ENCODE measurements at regions not wholly inside any gene's neighbourhood (a gene's known extent, or its start where the extent isn't known, plus 50 kb on each side); places are given as distances from the start of the nearest gene placed in this dataset.

- CTCF ChIA-PET, result no interaction called here
- Mint-ChIP-seq H3K27ac (no peak overlapping the region), H3K27me3 (no peaks in the 10 kb centered on the region), H3K4me3 (no peak overlapping the region), H3K9me3 (no peaks in the 10 kb centered on the region), H3K4me1 (no peaks in the 10 kb centered on the region), H3K36me3 (ENCODE audit: low read depth) (no peaks in the 10 kb centered on the region)
- POLR2A ChIA-PET, result no interaction called here
- no peak for DNase-seq
These were observed 844.5 kb downstream of the REEP3 start for GRCh38 chr10:64365663-64366062.

- Mint-ChIP-seq H3K27me3 (no peaks in the 10 kb centered on the region), H3K4me1 (no peaks in the 10 kb centered on the region), H3K27ac (no peak overlapping the region), H3K9me3 (no peaks in the 10 kb centered on the region), H3K36me3 (ENCODE audit: low read depth) (no peaks in the 10 kb centered on the region), H3K4me3 (no peak overlapping the region)
- DNase-seq, result no peak
- ChIA-PET CTCF (no interaction called here), POLR2A (no interaction called here)
These were observed 847.1 kb downstream of the REEP3 start for GRCh38 chr10:64368298-64368697.

DNA sequence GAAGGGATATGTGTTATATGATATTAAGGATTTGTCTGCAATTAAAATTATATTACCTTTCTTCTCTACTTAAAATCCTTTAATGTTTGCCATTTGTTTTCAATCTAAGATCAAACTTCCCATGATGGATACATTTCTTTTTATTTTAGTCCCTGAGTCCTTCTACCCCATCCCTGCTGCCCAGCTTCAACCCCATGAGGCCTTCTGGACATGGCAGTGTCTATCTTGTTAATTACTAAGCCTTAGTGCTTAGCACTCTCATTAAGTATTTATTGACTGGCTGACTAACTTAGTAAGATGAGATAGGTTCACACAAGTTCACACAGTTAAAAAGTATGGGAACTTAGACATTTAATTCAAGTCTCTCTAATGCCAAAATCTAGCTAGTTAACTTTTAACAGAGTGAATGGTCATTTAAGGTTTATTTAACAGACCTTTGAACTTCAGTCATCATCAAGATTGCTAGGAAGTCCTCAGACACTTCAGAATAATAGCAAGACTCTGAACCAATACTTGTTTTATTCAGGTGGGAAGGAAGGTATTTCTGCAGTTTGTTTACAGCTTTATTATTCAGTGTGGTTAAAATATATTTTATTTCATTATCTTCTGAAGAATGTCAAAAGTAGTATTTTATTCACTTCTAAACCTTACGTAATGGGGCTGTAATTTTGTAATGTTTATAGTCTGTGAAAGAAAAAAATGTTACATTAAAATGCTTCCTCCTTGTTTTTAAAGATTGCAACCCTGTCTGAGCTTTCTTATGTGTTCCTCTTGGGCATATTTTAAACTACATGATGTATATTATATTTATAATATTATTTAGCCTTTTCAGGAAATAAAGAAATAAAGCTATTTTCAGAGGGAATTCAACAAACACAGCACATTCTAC is 848.9 kb downstream of the REEP3 start:
- Mint-ChIP-seq H3K36me3 (ENCODE audit: low read depth) (no peaks in the 10 kb centered on the region), H3K9me3 (no peaks in the 10 kb centered on the region), H3K27me3 (no peaks in the 10 kb centered on the region), H3K27ac (no peak overlapping the region), H3K4me1 (no peaks in the 10 kb centered on the region), H3K4me3 (no peak overlapping the region)
- ChIA-PET POLR2A (no interaction called here), CTCF (no interaction called here)
- no peak for DNase-seq

DNA sequence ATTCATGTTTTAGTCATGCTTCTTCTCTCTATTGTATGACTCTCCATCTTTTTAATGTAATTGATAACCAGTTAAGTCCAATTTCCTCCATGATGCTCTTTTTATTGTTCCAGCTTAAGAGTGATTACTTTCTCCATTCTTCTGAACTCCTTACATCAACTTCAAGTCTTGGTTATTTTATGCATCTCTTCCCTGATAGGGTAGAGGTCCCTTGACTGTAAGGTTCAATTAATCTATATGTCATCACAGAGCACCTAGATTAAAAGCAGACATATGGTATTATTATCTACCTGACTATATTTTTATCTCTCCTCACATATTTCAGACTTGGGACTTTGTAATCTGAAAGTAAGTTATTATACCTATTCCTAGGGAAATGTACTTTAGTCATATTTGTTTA is 853.1 kb downstream of the REEP3 start:
- H3K36me3 Mint-ChIP-seq (ENCODE audit: low read depth), result no peaks in the 10 kb centered on the region
- CTCF ChIA-PET, result no interaction called here
- H3K27me3 Mint-ChIP-seq, result no peaks in the 10 kb centered on the region
- H3K27ac Mint-ChIP-seq, result no peak overlapping the region
- H3K4me1 Mint-ChIP-seq, result no peaks in the 10 kb centered on the region
- DNase-seq, result no peak
- no peak overlapping the region for H3K4me3 Mint-ChIP-seq
- POLR2A ChIA-PET, result no interaction called here
- no peaks in the 10 kb centered on the region for H3K9me3 Mint-ChIP-seq

GRCh38 chr10:64376167-64376566 is 855.0 kb downstream of the REEP3 start:
- Mint-ChIP-seq H3K36me3 (ENCODE audit: low read depth) (no peaks in the 10 kb centered on the region), H3K4me3 (no peak overlapping the region), H3K27me3 (no peaks in the 10 kb centered on the region), H3K4me1 (no peaks in the 10 kb centered on the region), H3K9me3 (no peaks in the 10 kb centered on the region), H3K27ac (no peak overlapping the region)
- no peak for DNase-seq
- POLR2A ChIA-PET, result no interaction called here
- CTCF ChIA-PET, result no interaction called here

- ChIA-PET CTCF (no interaction called here), POLR2A (no interaction called here)
- no peaks in the 10 kb centered on the region for H3K4me1 Mint-ChIP-seq
- no peaks in the 10 kb centered on the region for H3K27me3 Mint-ChIP-seq
- H3K27ac Mint-ChIP-seq, result no peak overlapping the region
- DNase-seq, result no peak
- no peak overlapping the region for H3K4me3 Mint-ChIP-seq
- H3K36me3 Mint-ChIP-seq (ENCODE audit: low read depth), result no peaks in the 10 kb centered on the region
- peaks cover 7% of the 10 kb centered on the region for H3K9me3 Mint-ChIP-seq
These were observed 858.7 kb downstream of the REEP3 start for GRCh38 chr10:64379898-64380297.

DNA sequence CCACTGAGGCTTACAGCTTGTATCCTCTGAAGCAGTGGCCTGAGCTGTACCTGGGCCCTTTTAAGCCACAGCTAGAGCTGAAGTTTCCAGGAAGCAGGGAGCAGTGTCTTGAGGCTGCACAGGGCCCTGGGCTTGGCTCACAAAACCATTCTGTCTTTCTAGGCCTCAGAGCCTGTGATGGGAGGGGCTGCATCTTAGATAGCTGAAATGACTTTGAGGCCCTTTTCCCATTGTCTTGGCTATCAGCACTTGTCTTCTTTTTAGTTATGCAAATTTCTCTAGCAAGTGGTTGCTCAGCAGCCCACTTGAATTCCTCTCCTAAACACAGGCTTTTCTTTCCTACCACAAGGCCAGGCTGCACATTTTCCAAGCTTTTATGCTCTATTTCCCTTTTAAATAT is 864.2 kb downstream of the REEP3 start:
- DNase-seq, result no peak
- POLR2A ChIA-PET, result no interaction called here
- Mint-ChIP-seq H3K27me3 (no peaks in the 10 kb centered on the region), H3K27ac (no peak overlapping the region), H3K9me3 (peaks cover 7% of the 10 kb centered on the region), H3K36me3 (ENCODE audit: low read depth) (no peaks in the 10 kb centered on the region), H3K4me3 (no peak overlapping the region), H3K4me1 (no peaks in the 10 kb centered on the region)
- CTCF ChIA-PET, result no interaction called here

- no peak overlapping the region for H3K27ac Mint-ChIP-seq
- no peak overlapping the region for H3K4me3 Mint-ChIP-seq
- H3K27me3 Mint-ChIP-seq, result no peaks in the 10 kb centered on the region
- no peak for DNase-seq
- H3K4me1 Mint-ChIP-seq, result no peaks in the 10 kb centered on the region
- H3K36me3 Mint-ChIP-seq (ENCODE audit: low read depth), result no peaks in the 10 kb centered on the region
- CTCF ChIA-PET, result no interaction called here
- POLR2A ChIA-PET, result no interaction called here
- H3K9me3 Mint-ChIP-seq, result no peaks in the 10 kb centered on the region
These were observed 873.5 kb downstream of the REEP3 start for GRCh38 chr10:64394744-64395143.

GRCh38 chr10:64396105-64396708 is 875.0 kb downstream of the REEP3 start:
- no peak overlapping the region for H3K27ac Mint-ChIP-seq
- H3K4me3 Mint-ChIP-seq, result no peak overlapping the region
- DNase-seq, result no peak
- ChIA-PET POLR2A (interaction anchor here (0.6 kb wide), 1 partner anchor 136 kb away, joined by 3 read pairs; no protein-coding TSS in a partner anchor), CTCF (no interaction called here)
- H3K9me3 Mint-ChIP-seq, result no peaks in the 10 kb centered on the region
- H3K36me3 Mint-ChIP-seq (ENCODE audit: low read depth), result no peaks in the 10 kb centered on the region
- H3K27me3 Mint-ChIP-seq, result no peaks in the 10 kb centered on the region
- no peaks in the 10 kb centered on the region for H3K4me1 Mint-ChIP-seq

GRCh38 chr10:64397125-64397524 is 875.9 kb downstream of the REEP3 start:
- CTCF ChIA-PET, result no interaction called here
- no peaks in the 10 kb centered on the region for H3K36me3 Mint-ChIP-seq (ENCODE audit: low read depth)
- POLR2A ChIA-PET, result no interaction called here

GRCh38 chr10:64408391-64409183 is 887.4 kb downstream of the REEP3 start:
- no peaks in the 10 kb centered on the region for H3K27me3 Mint-ChIP-seq
- POLR2A ChIA-PET, result no interaction called here
- no peaks in the 10 kb centered on the region for H3K9me3 Mint-ChIP-seq
- H3K4me3 Mint-ChIP-seq, result no peak overlapping the region
- no peak for DNase-seq
- H3K27ac Mint-ChIP-seq, result no peak overlapping the region
- no peaks in the 10 kb centered on the region for H3K4me1 Mint-ChIP-seq
- no peaks in the 10 kb centered on the region for H3K36me3 Mint-ChIP-seq (ENCODE audit: low read depth)
- CTCF ChIA-PET, result no interaction called here

More at GRCh38 chr10:64397125-64397524, 875.9 kb downstream of the REEP3 start:
- Mint-ChIP-seq H3K4me3 (no peak overlapping the region), H3K9me3 (no peaks in the 10 kb centered on the region), H3K27ac (no peak overlapping the region), H3K27me3 (no peaks in the 10 kb centered on the region), H3K4me1 (no peaks in the 10 kb centered on the region)
- DNase-seq, result no peak

- no peak overlapping the region for H3K4me3 Mint-ChIP-seq
- no peak for DNase-seq
- no peaks in the 10 kb centered on the region for H3K4me1 Mint-ChIP-seq
- no peaks in the 10 kb centered on the region for H3K9me3 Mint-ChIP-seq
- H3K27ac Mint-ChIP-seq, result no peak overlapping the region
- POLR2A ChIA-PET, result no interaction called here
- H3K27me3 Mint-ChIP-seq, result no peaks in the 10 kb centered on the region
- CTCF ChIA-PET, result no interaction called here
- H3K36me3 Mint-ChIP-seq (ENCODE audit: low read depth), result no peaks in the 10 kb centered on the region
These were observed 888.1 kb downstream of the REEP3 start for GRCh38 chr10:64409349-64409748.

DNA sequence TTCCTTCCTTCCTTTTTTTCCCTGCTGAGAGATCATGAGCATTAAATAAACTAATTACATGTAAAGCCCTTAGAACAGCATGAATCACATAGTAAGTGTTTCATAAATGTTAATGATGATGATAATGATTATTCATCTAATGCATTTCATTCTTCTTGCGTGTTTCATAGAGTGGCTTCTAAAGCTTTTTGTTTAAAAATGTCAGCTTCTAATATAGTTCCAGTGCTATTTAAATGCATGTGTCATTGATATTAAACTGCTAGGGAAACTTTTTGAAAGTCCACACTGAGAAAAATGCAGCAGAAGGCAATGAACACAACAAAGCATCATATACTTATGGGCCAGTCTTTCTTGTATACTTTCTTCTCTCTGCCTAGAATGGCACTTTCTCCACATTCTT is 894.8 kb downstream of the REEP3 start:
- Mint-ChIP-seq H3K4me3 (no peak overlapping the region), H3K27ac (no peak overlapping the region), H3K27me3 (no peaks in the 10 kb centered on the region), H3K4me1 (no peaks in the 10 kb centered on the region), H3K9me3 (no peaks in the 10 kb centered on the region), H3K36me3 (ENCODE audit: low read depth) (no peaks in the 10 kb centered on the region)
- CTCF ChIA-PET, result no interaction called here
- DNase-seq, result no peak
- POLR2A ChIA-PET, result no interaction called here

All from activated CD4-positive, alpha-beta memory T cell treated with anti-CD3 and anti-CD28 coated beads, Interleukin-2, amount 10 ng/mL, durations not matched to agents 7 days and 5 days (primary cell).